Spleen (tissue), 11 donors: ENCODE measurements at regions not wholly inside any gene's neighbourhood (a gene's known extent, or its start where the extent isn't known, plus 50 kb on each side); places are given as distances from the start of the nearest gene placed in this dataset.

Experiments
- DNase-seq: peaks from one replicate; pipeline ENCODE4 v3.0.0-alpha.2; 2020
- H3K27ac ChIP-seq, 8 donors: fragments of 200-600 bp; sonication (generic) in 7 of 8; 1 replicate in 4 of 8; 2 replicates in 4 of 8; pipeline versions ENCODE4 v1.5.0 to v1.8.0; 2016 to 2021; ENCODE audit warnings: inconsistent platforms in 4 of 8, mild to moderate bottlenecking in 4 of 8, moderate library complexity in 1 of 8
- H3K27me3 ChIP-seq, 7 donors: fragments of 200-600 bp; sonication (generic) in 6 of 7; replicated peaks in 1 of 7; 1 replicate in 4 of 7; 2 replicates in 3 of 7; pipeline versions ENCODE4 v1.5.0 to v1.8.0; 2016 to 2021; ENCODE audit warnings: inconsistent platforms in 3 of 7, mild to moderate bottlenecking in 1 of 7
- H3K36me3 ChIP-seq, 6 donors: fragments of 200-600 bp; sonication (generic) in 5 of 6; 1 replicate in 4 of 6; 2 replicates in 2 of 6; pipeline versions ENCODE4 v1.5.0 to v1.8.0; 2016 to 2021; ENCODE audit warnings: inconsistent platforms in 2 of 6
- H3K4me1 ChIP-seq, 6 donors: fragments of 200-600 bp; sonication (generic) in 5 of 6; 1 replicate in 3 of 6; 2 replicates in 3 of 6; pipeline versions ENCODE4 v1.5.0 to v1.8.0; 2016 to 2021; ENCODE audit warnings: inconsistent platforms in 3 of 6
- H3K4me3 ChIP-seq, 8 donors: fragments of 200-600 bp; sonication (generic) in 7 of 8; 1 replicate in 4 of 8; 2 replicates in 4 of 8; pipeline versions ENCODE4 v1.5.0 to v1.8.0; 2016 to 2021; ENCODE audit warnings: inconsistent platforms in 4 of 8, mild to moderate bottlenecking in 4 of 8, moderate library complexity in 2 of 8
- H3K9me3 ChIP-seq, 8 donors: fragments of 200-600 bp; sonication (generic) in 7 of 8; 1 replicate in 4 of 8; 2 replicates in 4 of 8; pipeline versions ENCODE4 v1.5.0 to v1.8.0; 2016 to 2021; ENCODE audit warnings: inconsistent platforms in 4 of 8
- CTCF ChIP-seq, 11 experiments: fragments of 200-600 bp in 7 of 11; fragments of 450-650 bp in 4 of 11; sonication (generic) in 4 of 11; IDR thresholded peaks in 8 of 11; conservative IDR thresholded peaks in 3 of 11; 1 replicate in 7 of 11; 2 replicates in 4 of 11; pipeline versions ENCODE4 v1.4.0 to v1.8.0; 2016 to 2021; ENCODE audit warnings: antibody characterized with exemption in 11 of 11, inconsistent platforms in 4 of 11, mild to moderate bottlenecking in 1 of 11
- POLR2A ChIP-seq, 3 donors: fragments of 450-650 bp; IDR thresholded peaks; one replicate each; pipeline ENCODE4 v1.5.1; 2017; ENCODE audit warnings: antibody characterized with exemption in 3 of 3, mild to moderate bottlenecking in 1 of 3
- POLR2AphosphoS5 ChIP-seq, 3 donors: sonication (generic); formaldehyde crosslinking; IDR thresholded peaks; one replicate each; pipeline ENCODE4 v1.5.1; 2017; ENCODE audit warnings: antibody characterized with exemption in 3 of 3
- WGBS, 5 donors: extraction: QIAGEN DNeasy Blood & Tissue Kit in 3 of 5; methylation state at CpG; one replicate each; pipeline versions ENCODE4 v1.1.5 to v1.1.7; 2013 to 2018; 5-methylcytosine and 5-hydroxymethylcytosine counted together
- intact Hi-C: fragments of 100-400 bp; cut with DNase I; formaldehyde crosslinking; loops from one replicate; pipeline ENCODE4 v1.15.0; 2023; ENCODE audit warnings: low total_unique reads
- donor health status: healthy with polysubstance abuse.
- donor health status: DM: no; HTN: no; CAD: no; lungs with moderate emphysema.
- donor health status: DM: no; HTN: no; CAD: no.
- donor health status: Bipolar disorder and iron deficiency.
- donor health status: healthy.
- donor health status: DM: no; HTN: no; CAD: no.
- donor health status: DM: yes; HTN: yes; CAD: no.

GRCh38 chr2:38463752-38464151, 86.7 kb upstream of the ATL2 start:
- H3K9me3 ChIP-seq: no peaks in the 10 kb centered on the region
- no peak for TF ChIP-seq CTCF (IDR thresholded peaks at IDR 0.05 in 8 of 11, conservative IDR thresholded peaks at IDR 0.05 in 3 of 11)
- no peak for TF ChIP-seq POLR2AphosphoS5 (IDR thresholded peaks at IDR 0.05)
- no peak for TF ChIP-seq POLR2A (IDR thresholded peaks at IDR 0.05)
- no peak overlapping the region for H3K4me3 ChIP-seq
- 91 to 97% (median 92%) methylated on average over 4 of the region's 4 CpGs for WGBS, 5 donors
- no peak overlapping the region for H3K27ac ChIP-seq
- H3K36me3 ChIP-seq: no peaks in the 10 kb centered on the region
- peaks cover 0 to 17% (median 5%) of the 10 kb centered on the region in 6 donors for H3K4me1 ChIP-seq
- intact Hi-C loops: no loop called here
- H3K27me3 ChIP-seq: no peaks in the 10 kb centered on the region
- no peak for DNase-seq

GRCh38 chr2:38462121-38462661, 85.1 kb upstream of the ATL2 start:
- intact Hi-C loops: no loop called here
- H3K27me3 ChIP-seq: no peaks in the 10 kb centered on the region
- WGBS, 5 donors: 77 to 90% (median 82%) methylated on average over 7 of the region's 7 CpGs
- no peak for DNase-seq
- no peak for TF ChIP-seq CTCF (IDR thresholded peaks at IDR 0.05 in 8 of 11, conservative IDR thresholded peaks at IDR 0.05 in 3 of 11)
- no peak for TF ChIP-seq POLR2A (IDR thresholded peaks at IDR 0.05)
- TF ChIP-seq POLR2AphosphoS5 (IDR thresholded peaks at IDR 0.05): no peak
- H3K4me1 ChIP-seq: peaks cover 0 to 17% (median 5%) of the 10 kb centered on the region in 6 donors
- no peaks in the 10 kb centered on the region for H3K9me3 ChIP-seq
- H3K27ac ChIP-seq: no peak overlapping the region
- no peaks in the 10 kb centered on the region for H3K36me3 ChIP-seq
- no peak overlapping the region for H3K4me3 ChIP-seq

GRCh38 chr2:38461470-38461869, 84.4 kb upstream of the ATL2 start:
- Histone ChIP-seq H3K4me1 (peaks cover 0 to 17% (median 5%) of the 10 kb centered on the region in 6 donors), H3K4me3 (no peak overlapping the region), H3K27ac (no peak overlapping the region), H3K9me3 (no peaks in the 10 kb centered on the region), H3K27me3 (no peaks in the 10 kb centered on the region), H3K36me3 (no peaks in the 10 kb centered on the region)
- WGBS, 5 donors: 84 to 100% (median 96%) methylated on average over 1 of the region's 1 CpG
- intact Hi-C loops: no loop called here
- TF ChIP-seq POLR2A (IDR thresholded peaks at IDR 0.05): no peak
- TF ChIP-seq CTCF (IDR thresholded peaks at IDR 0.05 in 8 of 11, conservative IDR thresholded peaks at IDR 0.05 in 3 of 11): no peak
- TF ChIP-seq POLR2AphosphoS5 (IDR thresholded peaks at IDR 0.05): no peak
- no peak for DNase-seq

GRCh38 chr2:38460313-38460712, 83.2 kb upstream of the ATL2 start:
- no peak overlapping the region for H3K4me3 ChIP-seq
- intact Hi-C loops: no loop called here
- no peaks in the 10 kb centered on the region for H3K27me3 ChIP-seq
- 64 to 98% (median 91%) methylated on average over 3 of the region's 3 CpGs for WGBS, 5 donors
- DNase-seq: no peak
- H3K27ac ChIP-seq: no peak overlapping the region
- H3K4me1 ChIP-seq: peaks cover 0 to 13% (median 3%) of the 10 kb centered on the region in 6 donors
- no peaks in the 10 kb centered on the region for H3K9me3 ChIP-seq
- no peaks in the 10 kb centered on the region for H3K36me3 ChIP-seq
- no peak for TF ChIP-seq CTCF (IDR thresholded peaks at IDR 0.05 in 8 of 11, conservative IDR thresholded peaks at IDR 0.05 in 3 of 11)
- no peak for TF ChIP-seq POLR2AphosphoS5 (IDR thresholded peaks at IDR 0.05)
- TF ChIP-seq POLR2A (IDR thresholded peaks at IDR 0.05): no peak
